HCT116 (cell line): ENCODE measurements at regions not wholly inside any gene's neighbourhood (a gene's known extent, or its start where the extent isn't known, plus 50 kb on each side); places are given as distances from the start of the nearest gene placed in this dataset.

Experiments used
- ATAC-seq: fragments of 200-7000 bp; cut with Tn5 transposase; 2 replicates; pipeline ENCODE4 v1.9.1; 2020; ENCODE audit warnings: mild to moderate bottlenecking, moderate library complexity
- BruUV-seq: library from RNA; stranded (reverse); fragments of 400-500 nt; replicated peaks from 2 replicates; lab custom pipeline; 2021; lab: Mats Ljungman, UMichigan
- CTCF ChIA-PET: fragments of 300-600 bp; sonication (Branson Sonifier 250); formaldehyde crosslinking; loops from one replicate; lab custom pipeline; 2021; ENCODE audit warnings: antibody characterized with exemption; lab: Charles Lee
- POLR2A ChIA-PET: fragments of 300-600, 350-600 bp; sonication (Branson Sonifier 250); formaldehyde crosslinking; loops from one replicate; lab custom pipeline; 2021; ENCODE audit warnings: antibody characterized with exemption; lab: Charles Lee
- RAD21 ChIA-PET, 2 experiments: fragments of 300-600 bp; sonication (Branson Sonifier 250); formaldehyde crosslinking; loops; one replicate each; lab custom pipeline; 2023; ENCODE audit warnings: low total read pairs in 2 of 2; ENCODE audit not compliant: uncharacterized antibody in 2 of 2, unreplicated experiment in 2 of 2, low non-redundant PET in 1 of 2; lab: Charles Lee
- DNase-seq: peaks from one replicate; pipeline ENCODE4 v3.0.0-alpha.2; 2010; ENCODE audit warnings: low read depth, low spot score
- H2AFZ ChIP-seq: fragments of 200-600 bp; shearing (Covaris generic), sonication (generic); 2 replicates; pipeline ENCODE4 v1.6.1; 2017; ENCODE audit warnings: low read depth, mixed run types, mixed read lengths, antibody characterized with exemption, low read length; ENCODE audit not compliant: poor library complexity, severe bottlenecking
- H3K27ac ChIP-seq: 2 replicates; pipeline ENCODE4 v1.5.1; 2012; ENCODE audit warnings: low read depth, low read length
- H3K27me3 ChIP-seq: fragments of 200-600 bp; sonication (generic); 2 replicates; pipeline ENCODE4 v1.6.1; 2016; ENCODE audit warnings: mixed run types, low read length, mixed read lengths; ENCODE audit not compliant: insufficient read depth
- H3K36me3 ChIP-seq, 2 experiments: fragments of 200-500 bp in 1 of 2; fragments of 200-600 bp in 1 of 2; sonication (Bioruptor generic) in 1 of 2; sonication (generic) in 1 of 2; 2 replicates each; pipeline versions ENCODE4 v1.5.1 to v1.6.1; 2014 to 2016; ENCODE audit warnings: low read length in 2 of 2, inconsistent platforms in 1 of 2, mixed read lengths in 1 of 2, mixed run types in 1 of 2; ENCODE audit not compliant: insufficient read depth in 2 of 2, control insufficient read depth in 1 of 2
- H3K4me1 ChIP-seq, 2 experiments: fragments of 200-600 bp in 1 of 2; sonication (generic) in 1 of 2; 2 replicates each; pipeline versions ENCODE4 v1.5.1 to v1.6.1; 2012 to 2017; ENCODE audit warnings: low read length in 2 of 2, inconsistent platforms in 1 of 2, mild to moderate bottlenecking in 1 of 2, mixed read lengths in 1 of 2, mixed run types in 1 of 2, moderate library complexity in 1 of 2; ENCODE audit not compliant: insufficient read depth in 2 of 2, control insufficient read depth in 1 of 2
- H3K4me2 ChIP-seq: fragments of 200-600 bp; sonication (generic); 2 replicates; pipeline ENCODE4 v1.6.1; 2017; ENCODE audit warnings: mixed run types, low read length, mixed read lengths
- H3K4me3 ChIP-seq, 2 experiments: fragments of 200-600 bp in 1 of 2; sonication (generic) in 1 of 2; replicated peaks in 1 of 2; 2 replicates each; pipeline ENCODE4 v1.5.1; 2011 to 2016; ENCODE audit warnings: low read length in 2 of 2, control low read depth in 1 of 2, low read depth in 1 of 2, mild to moderate bottlenecking in 1 of 2, mixed read lengths in 1 of 2, mixed run types in 1 of 2
- H3K79me2 ChIP-seq: fragments of 200-600 bp; sonication (generic); 2 replicates; pipeline ENCODE4 v1.6.1; 2017; ENCODE audit warnings: mild to moderate bottlenecking, mixed run types, low read length, moderate library complexity, mixed read lengths; ENCODE audit not compliant: insufficient read depth
- H3K9ac ChIP-seq: fragments of 200-600 bp; sonication (generic); 2 replicates; pipeline ENCODE4 v1.6.1; 2016; ENCODE audit warnings: low read length, mixed read lengths
- H3K9me2 ChIP-seq: fragments of 200-600 bp; sonication (generic), shearing (Covaris generic); 2 replicates; pipeline ENCODE4 v1.6.1; 2017; ENCODE audit warnings: mixed run types, mild to moderate bottlenecking, moderate library complexity; ENCODE audit not compliant: insufficient read depth
- H3K9me3 ChIP-seq, 2 experiments: fragments of 200-500 bp in 1 of 2; fragments of 200-600 bp in 1 of 2; sonication (Bioruptor generic) in 1 of 2; sonication (generic) in 1 of 2; 2 replicates each; pipeline ENCODE4 v1.6.1; 2014 to 2017; ENCODE audit warnings: low read length in 2 of 2, mixed read lengths in 2 of 2, inconsistent platforms in 1 of 2, low read depth in 1 of 2, mild to moderate bottlenecking in 1 of 2, mixed run types in 1 of 2, moderate library complexity in 1 of 2; ENCODE audit not compliant: control insufficient read depth in 1 of 2, insufficient read depth in 1 of 2
- H4K20me1 ChIP-seq: fragments of 200-600 bp; sonication (generic), shearing (Covaris generic); 2 replicates; pipeline ENCODE4 v1.6.1; 2017; ENCODE audit warnings: mixed run types, mild to moderate bottlenecking, moderate library complexity; ENCODE audit not compliant: insufficient read depth
- CBX3 ChIP-seq: IDR thresholded peaks from 2 replicates; pipeline ENCODE4 v1.6.1; 2012; ENCODE audit warnings: low read depth
- EGR1 ChIP-seq: IDR thresholded peaks from 2 replicates; pipeline ENCODE4 v1.6.1; 2012; ENCODE audit warnings: low read depth
- ELF1 ChIP-seq: IDR thresholded peaks from 2 replicates; pipeline ENCODE4 v1.6.1; 2012; ENCODE audit warnings: low read depth, borderline replicate concordance
- EZH2 ChIP-seq: fragments of 200-600 bp; sonication (generic); IDR thresholded peaks from 2 replicates; pipeline ENCODE4 v1.6.1; 2017; ENCODE audit warnings: antibody characterized with exemption, mixed run types
- FOSL1 ChIP-seq: IDR thresholded peaks from 2 replicates; pipeline ENCODE4 v1.6.1; 2012; ENCODE audit warnings: low read depth
- JUND ChIP-seq: IDR thresholded peaks from 2 replicates; pipeline ENCODE4 v1.6.1; 2012
- MAX ChIP-seq: IDR thresholded peaks from 2 replicates; pipeline ENCODE4 v1.6.1; 2012
- POLR2A ChIP-seq: IDR thresholded peaks from 2 replicates; pipeline ENCODE4 v1.7.0; 2011; ENCODE audit warnings: borderline replicate concordance; ENCODE audit not compliant: insufficient read depth, insufficient read length; ENCODE audit errors: extremely low read depth
- POLR2AphosphoS5 ChIP-seq: IDR thresholded peaks from 2 replicates; pipeline ENCODE4 v1.6.1; 2011; ENCODE audit warnings: mild to moderate bottlenecking, low read depth, low read length, moderate library complexity
- RAD21 ChIP-seq: IDR thresholded peaks from 2 replicates; pipeline ENCODE4 v1.6.1; 2012; ENCODE audit warnings: low read depth, mild to moderate bottlenecking
- SIN3A ChIP-seq: IDR thresholded peaks from 2 replicates; pipeline ENCODE4 v1.6.1; 2012; ENCODE audit warnings: low read depth
- SP1 ChIP-seq: IDR thresholded peaks from 2 replicates; pipeline ENCODE4 v1.6.1; 2012; ENCODE audit warnings: low read depth
- SRF ChIP-seq: IDR thresholded peaks from 2 replicates; pipeline ENCODE4 v1.6.1; 2012; ENCODE audit warnings: low read depth
- TCF7L2 ChIP-seq: IDR thresholded peaks from 2 replicates; pipeline ENCODE4 v1.7.0; 2011; ENCODE audit warnings: borderline replicate concordance, inconsistent platforms; ENCODE audit not compliant: insufficient read depth, insufficient read length; ENCODE audit errors: extremely low read depth
- YY1 ChIP-seq: IDR thresholded peaks from 2 replicates; pipeline ENCODE4 v1.6.1; 2011; ENCODE audit warnings: low read length, low read depth, moderate library complexity, mild to moderate bottlenecking; ENCODE audit not compliant: insufficient replicate concordance; ENCODE audit errors: extremely low read depth
- ZFX ChIP-seq: fragments of 450-650 bp; IDR thresholded peaks from 2 replicates; pipeline ENCODE4 v1.6.1; 2017
- ZNF274 ChIP-seq: fragments of 200-500 bp; sonication (Bioruptor generic); IDR thresholded peaks from 2 replicates; pipeline ENCODE4 v1.6.1; 2014; ENCODE audit warnings: mild to moderate bottlenecking, low read depth, low read length, inconsistent platforms
- intact Hi-C: fragments of 100-400 bp; cut with micrococcal nuclease; formaldehyde crosslinking; loops from 2 replicates; pipeline ENCODE4 v1.10.0; 2022
- TF ChIP-seq, protein P1 (sequence below), 3 experiments: fragments of 200-600 bp in 1 of 3; sonication (generic) in 1 of 3; IDR thresholded peaks in 2 of 3; conservative IDR thresholded peaks in 1 of 3; 2 replicates each; pipeline ENCODE4 v1.5.1; 2012 to 2017; ENCODE audit warnings: low read depth in 2 of 3, low read length in 2 of 3, antibody characterized with exemption in 1 of 3, borderline replicate concordance in 1 of 3, control low read depth in 1 of 3, mild to moderate bottlenecking in 1 of 3, mixed read lengths in 1 of 3, mixed run types in 1 of 3, moderate library complexity in 1 of 3; ENCODE audit not compliant: insufficient read depth in 1 of 3
- TF ChIP-seq, protein P2 (sequence below): IDR thresholded peaks from 2 replicates; pipeline ENCODE4 v1.6.1; 2012

- H3K4me1 ChIP-seq, result no peaks in the 10 kb centered on the region
- no peaks in the 10 kb centered on the region for H3K9me3 ChIP-seq
- DNase-seq, result no peak
- no peak overlapping the region for H3K9ac ChIP-seq
- TF ChIP-seq CBX3 (no peak), SIN3A (no peak), TCF7L2 (no peak), RAD21 (no peak), ZNF274 (no peak), ZFX (no peak), EZH2 (no peak), SP1 (no peak), SRF (no peak), ELF1 (no peak), POLR2A (no peak), POLR2AphosphoS5 (no peak), MAX (no peak), YY1 (no peak), EGR1 (no peak), JUND (no peak), FOSL1 (no peak)
- TF ChIP-seq, protein P1, sequence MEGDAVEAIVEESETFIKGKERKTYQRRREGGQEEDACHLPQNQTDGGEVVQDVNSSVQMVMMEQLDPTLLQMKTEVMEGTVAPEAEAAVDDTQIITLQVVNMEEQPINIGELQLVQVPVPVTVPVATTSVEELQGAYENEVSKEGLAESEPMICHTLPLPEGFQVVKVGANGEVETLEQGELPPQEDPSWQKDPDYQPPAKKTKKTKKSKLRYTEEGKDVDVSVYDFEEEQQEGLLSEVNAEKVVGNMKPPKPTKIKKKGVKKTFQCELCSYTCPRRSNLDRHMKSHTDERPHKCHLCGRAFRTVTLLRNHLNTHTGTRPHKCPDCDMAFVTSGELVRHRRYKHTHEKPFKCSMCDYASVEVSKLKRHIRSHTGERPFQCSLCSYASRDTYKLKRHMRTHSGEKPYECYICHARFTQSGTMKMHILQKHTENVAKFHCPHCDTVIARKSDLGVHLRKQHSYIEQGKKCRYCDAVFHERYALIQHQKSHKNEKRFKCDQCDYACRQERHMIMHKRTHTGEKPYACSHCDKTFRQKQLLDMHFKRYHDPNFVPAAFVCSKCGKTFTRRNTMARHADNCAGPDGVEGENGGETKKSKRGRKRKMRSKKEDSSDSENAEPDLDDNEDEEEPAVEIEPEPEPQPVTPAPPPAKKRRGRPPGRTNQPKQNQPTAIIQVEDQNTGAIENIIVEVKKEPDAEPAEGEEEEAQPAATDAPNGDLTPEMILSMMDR (IDR thresholded peaks at IDR 0.05 in 2 of 3, conservative IDR thresholded peaks at IDR 0.05 in 1 of 3; ENCODE audit: borderline replicate concordance in 1 of 3, insufficient read depth in 1 of 3, low read depth in 2 of 3, low read length in 2 of 3), result no peak
- TF ChIP-seq, protein P2, sequence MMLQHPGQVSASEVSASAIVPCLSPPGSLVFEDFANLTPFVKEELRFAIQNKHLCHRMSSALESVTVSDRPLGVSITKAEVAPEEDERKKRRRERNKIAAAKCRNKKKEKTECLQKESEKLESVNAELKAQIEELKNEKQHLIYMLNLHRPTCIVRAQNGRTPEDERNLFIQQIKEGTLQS, result no peak
- TF ChIP-seq, all 23 proteins: peak for 0
- no TSS peak for BruUV-seq
- ChIA-PET POLR2A (no interaction called here), RAD21 (no interaction called here), CTCF (no interaction called here)
- no peak overlapping the region for H3K27ac ChIP-seq
- no peaks in the 10 kb centered on the region for H3K79me2 ChIP-seq
- no peaks in the 10 kb centered on the region for H3K27me3 ChIP-seq
- H3K9me2 ChIP-seq, result no peaks in the 10 kb centered on the region
- no peak for ATAC-seq
- H3K4me3 ChIP-seq, result no peak overlapping the region
- H3K4me2 ChIP-seq, result no peak overlapping the region
- no peaks in the 10 kb centered on the region for H3K36me3 ChIP-seq
- no peaks in the 10 kb centered on the region for H4K20me1 ChIP-seq
- intact Hi-C loops, result no loop called here
- no peak overlapping the region for H2AFZ ChIP-seq
Observed at GRCh38 chr3:105315815-105316214, 50.9 kb upstream of the ALCAM start.
